ENCODE measurements at regions not wholly inside any gene's neighbourhood (a gene's known extent, or its start where the extent isn't known, plus 50 kb on each side); places are given as distances from the start of the nearest gene placed in this dataset.
"Not testable (repeated sequence)": the region's sequence is repeated elsewhere in the genome, so short reads cannot be mapped to it uniquely, and the experiment has no call there.

GRCh38 chr5:6273090-6273735 is 105.1 kb downstream of the MED10 start:
- DNase-seq, result no peak

- DNase-seq, result no peak
Measured at GRCh38 chr5:6269925-6270324, 108.4 kb downstream of the MED10 start.

- no peak for DNase-seq
Measured at GRCh38 chr5:6266671-6267197, 111.6 kb downstream of the MED10 start.

GRCh38 chr5:6264394-6264793 is 114.0 kb downstream of the MED10 start:
- DNase-seq, result no peak

GRCh38 chr5:6262651-6263363 is 115.5 kb downstream of the MED10 start:
- DNase-seq, result no peak

GRCh38 chr5:6261668-6262067 is 116.7 kb downstream of the MED10 start:
- no peak for DNase-seq

GRCh38 chr5:6261256-6261655 is 117.1 kb downstream of the MED10 start:
- DNase-seq, result no peak

GRCh38 chr5:6260846-6261245 is 117.5 kb downstream of the MED10 start:
- DNase-seq, result no peak

- no peak for DNase-seq
Measured at GRCh38 chr5:6256901-6257300, 121.4 kb downstream of the MED10 start.

- DNase-seq, result no peak
Measured at GRCh38 chr5:6255956-6256355, 122.4 kb downstream of the MED10 start.

GRCh38 chr5:6253846-6254245 is 124.5 kb downstream of the MED10 start:
- no peak for DNase-seq

- no peak for DNase-seq
Measured at GRCh38 chr5:6253281-6253680, 125.1 kb downstream of the MED10 start.

GRCh38 chr5:6252581-6252980 is 125.8 kb downstream of the MED10 start:
- no peak for DNase-seq

GRCh38 chr5:6251565-6252102 is 126.7 kb downstream of the MED10 start:
- DNase-seq, result no peak

- no peak for DNase-seq
Measured at GRCh38 chr5:6250121-6250520, 128.2 kb downstream of the MED10 start.

GRCh38 chr5:6248132-6248531 is 130.2 kb downstream of the MED10 start:
- DNase-seq, result no peak

GRCh38 chr5:6246820-6247437 is 131.4 kb downstream of the MED10 start:
- DNase-seq, result no peak

GRCh38 chr5:6244339-6244714 is 134.0 kb downstream of the MED10 start:
- DNase-seq, result no peak

GRCh38 chr5:6243706-6244338 is 134.5 kb downstream of the MED10 start:
- DNase-seq, result no peak

- DNase-seq, result not testable (repeated sequence)
Measured at GRCh38 chr5:6241056-6241455, 137.3 kb downstream of the MED10 start.

- DNase-seq, result no peak
Measured at GRCh38 chr5:6236858-6237481, 141.4 kb downstream of the MED10 start.

- DNase-seq, result no peak
Measured at GRCh38 chr5:6236170-6236793, 142.1 kb downstream of the MED10 start.
